ENCODE measurements at regions not wholly inside any gene's neighbourhood (a gene's known extent, or its start where the extent isn't known, plus 50 kb on each side); places are given as distances from the start of the nearest gene placed in this dataset.

DNA sequence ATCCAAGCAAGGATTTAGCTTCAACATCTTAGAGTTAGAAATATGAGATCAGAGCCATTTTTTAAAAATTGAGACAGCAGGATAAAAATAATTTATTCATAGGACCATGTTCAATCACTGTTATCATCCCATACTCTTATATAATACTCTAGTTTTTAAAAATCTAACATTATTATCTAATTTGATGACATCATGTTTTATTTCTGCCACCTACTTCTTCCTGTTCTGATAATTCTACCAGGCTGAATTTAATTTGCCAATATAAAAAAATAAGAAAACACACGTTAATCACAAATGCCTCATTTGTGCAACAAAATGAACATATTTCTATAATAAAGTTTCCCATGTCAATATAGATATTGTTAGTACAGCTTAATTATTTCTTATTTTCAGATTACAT, 621.7 kb downstream of the KCNJ3 start (continued):
- TF ChIP-seq MAZ (IDR thresholded peaks at IDR 0.05; ENCODE audit: borderline replicate concordance, low read depth, low read length): no peak
- no peak for TF ChIP-seq CBX2 (IDR thresholded peaks at IDR 0.05; ENCODE audit: borderline replicate concordance, low read depth)
- TF ChIP-seq, protein P1, sequence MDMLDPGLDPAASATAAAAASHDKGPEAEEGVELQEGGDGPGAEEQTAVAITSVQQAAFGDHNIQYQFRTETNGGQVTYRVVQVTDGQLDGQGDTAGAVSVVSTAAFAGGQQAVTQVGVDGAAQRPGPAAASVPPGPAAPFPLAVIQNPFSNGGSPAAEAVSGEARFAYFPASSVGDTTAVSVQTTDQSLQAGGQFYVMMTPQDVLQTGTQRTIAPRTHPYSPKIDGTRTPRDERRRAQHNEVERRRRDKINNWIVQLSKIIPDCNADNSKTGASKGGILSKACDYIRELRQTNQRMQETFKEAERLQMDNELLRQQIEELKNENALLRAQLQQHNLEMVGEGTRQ (IDR thresholded peaks at IDR 0.05): no peak
- TF ChIP-seq HOXB5 (CRISPR knock-in tag; IDR thresholded peaks at IDR 0.05): no peak
- no peak for TF ChIP-seq MYC (IDR thresholded peaks at IDR 0.05; ENCODE audit: borderline replicate concordance, low read length)

DNA sequence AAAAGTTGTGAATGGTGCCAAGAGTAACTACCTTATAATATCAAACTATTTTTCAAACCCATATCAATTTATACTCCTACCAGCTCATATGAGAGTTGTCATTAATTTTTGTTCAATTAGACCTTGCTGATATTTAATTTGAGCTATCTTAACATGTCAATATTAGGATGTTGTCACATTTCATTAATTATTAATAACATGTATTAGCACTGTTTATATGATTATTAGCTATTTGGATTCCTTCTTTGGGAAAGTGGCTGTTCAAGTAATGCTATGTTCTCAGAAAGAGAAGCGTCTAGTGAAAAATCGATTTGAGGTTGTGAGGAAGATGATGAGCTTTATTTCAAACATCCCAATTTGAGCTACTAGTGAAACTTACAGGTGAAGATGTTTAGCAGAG, 620.2 kb downstream of the KCNJ3 start:
- no peak for TF ChIP-seq ZSCAN20 (CRISPR knock-in tag; IDR thresholded peaks at IDR 0.05)
- no peak for TF ChIP-seq EHMT2 (IDR thresholded peaks at IDR 0.05; ENCODE audit: low read depth)
- TF ChIP-seq RNF2 (IDR thresholded peaks at IDR 0.05; ENCODE audit: borderline replicate concordance, low read depth): no peak
- no peak for TF ChIP-seq EP300 (IDR thresholded peaks at IDR 0.05)
- TF ChIP-seq ZNF302 (CRISPR knock-in tag; IDR thresholded peaks at IDR 0.05): no peak
- TF ChIP-seq, protein P2, sequence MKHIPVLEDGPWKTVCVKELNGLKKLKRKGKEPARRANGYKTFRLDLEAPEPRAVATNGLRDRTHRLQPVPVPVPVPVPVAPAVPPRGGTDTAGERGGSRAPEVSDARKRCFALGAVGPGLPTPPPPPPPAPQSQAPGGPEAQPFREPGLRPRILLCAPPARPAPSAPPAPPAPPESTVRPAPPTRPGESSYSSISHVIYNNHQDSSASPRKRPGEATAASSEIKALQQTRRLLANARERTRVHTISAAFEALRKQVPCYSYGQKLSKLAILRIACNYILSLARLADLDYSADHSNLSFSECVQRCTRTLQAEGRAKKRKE (CRISPR knock-in tag; IDR thresholded peaks at IDR 0.05; ENCODE audit: low read depth): no peak
- TF ChIP-seq, protein P3, sequence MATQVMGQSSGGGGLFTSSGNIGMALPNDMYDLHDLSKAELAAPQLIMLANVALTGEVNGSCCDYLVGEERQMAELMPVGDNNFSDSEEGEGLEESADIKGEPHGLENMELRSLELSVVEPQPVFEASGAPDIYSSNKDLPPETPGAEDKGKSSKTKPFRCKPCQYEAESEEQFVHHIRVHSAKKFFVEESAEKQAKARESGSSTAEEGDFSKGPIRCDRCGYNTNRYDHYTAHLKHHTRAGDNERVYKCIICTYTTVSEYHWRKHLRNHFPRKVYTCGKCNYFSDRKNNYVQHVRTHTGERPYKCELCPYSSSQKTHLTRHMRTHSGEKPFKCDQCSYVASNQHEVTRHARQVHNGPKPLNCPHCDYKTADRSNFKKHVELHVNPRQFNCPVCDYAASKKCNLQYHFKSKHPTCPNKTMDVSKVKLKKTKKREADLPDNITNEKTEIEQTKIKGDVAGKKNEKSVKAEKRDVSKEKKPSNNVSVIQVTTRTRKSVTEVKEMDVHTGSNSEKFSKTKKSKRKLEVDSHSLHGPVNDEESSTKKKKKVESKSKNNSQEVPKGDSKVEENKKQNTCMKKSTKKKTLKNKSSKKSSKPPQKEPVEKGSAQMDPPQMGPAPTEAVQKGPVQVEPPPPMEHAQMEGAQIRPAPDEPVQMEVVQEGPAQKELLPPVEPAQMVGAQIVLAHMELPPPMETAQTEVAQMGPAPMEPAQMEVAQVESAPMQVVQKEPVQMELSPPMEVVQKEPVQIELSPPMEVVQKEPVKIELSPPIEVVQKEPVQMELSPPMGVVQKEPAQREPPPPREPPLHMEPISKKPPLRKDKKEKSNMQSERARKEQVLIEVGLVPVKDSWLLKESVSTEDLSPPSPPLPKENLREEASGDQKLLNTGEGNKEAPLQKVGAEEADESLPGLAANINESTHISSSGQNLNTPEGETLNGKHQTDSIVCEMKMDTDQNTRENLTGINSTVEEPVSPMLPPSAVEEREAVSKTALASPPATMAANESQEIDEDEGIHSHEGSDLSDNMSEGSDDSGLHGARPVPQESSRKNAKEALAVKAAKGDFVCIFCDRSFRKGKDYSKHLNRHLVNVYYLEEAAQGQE (IDR thresholded peaks at IDR 0.05): no peak
- no peak for FAIRE-seq
- H3K4me1 ChIP-seq: no peaks in the 10 kb centered on the region
- H3K4me2 ChIP-seq: no peak overlapping the region
- ATAC-seq: no peak
- H3K9me3 ChIP-seq: no peaks in the 10 kb centered on the region
- H3K27ac ChIP-seq: no peak overlapping the region
- ChIA-PET POLR2A (no interaction called here), CTCF (no interaction called here)
- DNase-seq (ENCODE audit: low read depth in 1 of 2, low spot score in 1 of 2): no peak
- H3K4me3 ChIP-seq: no peak overlapping the region
- WGBS (ENCODE audit: missing lambda C conversion rate): 36% methylated on average over 2 of the region's 2 CpGs

DNA sequence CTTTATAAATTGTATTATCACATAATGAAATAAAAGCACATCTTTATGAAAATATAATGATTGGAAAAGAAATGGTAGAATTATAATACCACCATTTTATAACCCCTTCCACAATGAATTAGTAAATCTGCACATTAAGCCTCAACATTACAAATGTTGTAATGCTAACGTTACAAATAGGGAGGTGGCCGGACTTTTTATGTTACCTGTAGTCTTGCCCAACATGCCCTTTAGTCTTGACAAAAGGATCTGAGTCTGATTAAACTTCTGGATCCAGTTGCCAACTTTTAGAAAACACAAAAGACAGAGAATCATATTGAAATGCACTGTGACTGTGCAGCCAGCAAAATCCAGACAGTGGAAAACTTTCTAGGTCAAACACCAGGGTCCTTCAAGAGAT, 617.3 kb downstream of the KCNJ3 start:
- no peak for ATAC-seq
- H3K4me3 ChIP-seq: no peak overlapping the region
- no peaks in the 10 kb centered on the region for H3K9me3 ChIP-seq
- H3K4me2 ChIP-seq: no peak overlapping the region
- no peaks in the 10 kb centered on the region for H3K4me1 ChIP-seq
- CTCF ChIA-PET: no interaction called here
- POLR2A ChIA-PET: no interaction called here
- no peak for DNase-seq (ENCODE audit: low read depth in 1 of 2, low spot score in 1 of 2)
- 45% methylated on average over 2 of the region's 2 CpGs for WGBS (ENCODE audit: missing lambda C conversion rate)
- no peak for TF ChIP-seq ZNF302 (CRISPR knock-in tag; IDR thresholded peaks at IDR 0.05)
- no peak for TF ChIP-seq ZC3H11A (IDR thresholded peaks at IDR 0.05)
- TF ChIP-seq MYC (IDR thresholded peaks at IDR 0.05; ENCODE audit: borderline replicate concordance, low read length): no peak
- TF ChIP-seq, protein P4, sequence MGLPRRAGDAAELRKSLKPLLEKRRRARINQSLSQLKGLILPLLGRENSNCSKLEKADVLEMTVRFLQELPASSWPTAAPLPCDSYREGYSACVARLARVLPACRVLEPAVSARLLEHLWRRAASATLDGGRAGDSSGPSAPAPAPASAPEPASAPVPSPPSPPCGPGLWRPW (IDR thresholded peaks at IDR 0.05): no peak
- no peak for TF ChIP-seq KDM5A (IDR thresholded peaks at IDR 0.05)
- TF ChIP-seq TP53 (CRISPR knock-in tag; IDR thresholded peaks at IDR 0.05): no peak
- TF ChIP-seq PHF8 (IDR thresholded peaks at IDR 0.05; ENCODE audit: borderline replicate concordance, low read depth): no peak
- no peak overlapping the region for H3K27ac ChIP-seq
- FAIRE-seq: no peak

All from A549 (cell line).